HG03571 (cell line): ENCODE measurements at regions not wholly inside any gene's neighbourhood (a gene's known extent, or its start where the extent isn't known, plus 50 kb on each side); places are given as distances from the start of the nearest gene placed in this dataset.

Experiments used
- ATAC-seq: cut with Tn5 transposase; IDR thresholded peaks from one replicate; pipeline ENCODE4 v1.9.1; 2021; ENCODE audit not compliant: unreplicated experiment

- ATAC-seq: no peak
These were observed 657.8 kb downstream of the GALC start for GRCh38 chr14:87334997-87335685.

GRCh38 chr14:87331991-87332390 lies 661.0 kb downstream of the GALC start:
- no peak for ATAC-seq

- no peak for ATAC-seq
These were observed 667.2 kb downstream of the GALC start for GRCh38 chr14:87325741-87326140.

- ATAC-seq: no peak
These were observed 669.8 kb downstream of the GALC start for GRCh38 chr14:87323191-87323590.

GRCh38 chr14:87321548-87321947 lies 671.4 kb downstream of the GALC start:
- ATAC-seq: no peak

- ATAC-seq: no peak
These were observed 680.1 kb downstream of the GALC start for GRCh38 chr14:87312894-87313205.

GRCh38 chr14:87312169-87312893 lies 680.7 kb downstream of the GALC start:
- no peak for ATAC-seq

GRCh38 chr14:87309557-87309956 lies 683.4 kb downstream of the GALC start:
- ATAC-seq: no peak

- ATAC-seq: no peak
These were observed 686.4 kb downstream of the GALC start for GRCh38 chr14:87306409-87307168.

GRCh38 chr14:87305345-87305744 lies 687.6 kb downstream of the GALC start:
- no peak for ATAC-seq

GRCh38 chr14:87304404-87304803 lies 688.6 kb downstream of the GALC start:
- no peak for ATAC-seq

- no peak for ATAC-seq
These were observed 706.2 kb downstream of the GALC start for GRCh38 chr14:87286826-87287225.

GRCh38 chr14:87286191-87286590 lies 706.8 kb downstream of the GALC start:
- ATAC-seq: no peak

GRCh38 chr14:87285506-87285905 lies 707.5 kb downstream of the GALC start:
- no peak for ATAC-seq

- ATAC-seq: no peak
These were observed 709.4 kb downstream of the GALC start for GRCh38 chr14:87283547-87283946.

GRCh38 chr14:87282266-87282665 lies 710.7 kb downstream of the GALC start:
- ATAC-seq: no peak

- no peak for ATAC-seq
These were observed 714.6 kb downstream of the GALC start for GRCh38 chr14:87278415-87278814.

GRCh38 chr14:87271331-87271730 lies 721.7 kb downstream of the GALC start:
- no peak for ATAC-seq

GRCh38 chr14:87268997-87269396 lies 724.0 kb downstream of the GALC start:
- no peak for ATAC-seq

- ATAC-seq: no peak
These were observed 728.2 kb downstream of the GALC start for GRCh38 chr14:87264796-87265195.

GRCh38 chr14:87264272-87264785 lies 728.7 kb downstream of the GALC start:
- no peak for ATAC-seq

- ATAC-seq: no peak
These were observed 731.4 kb downstream of the GALC start for GRCh38 chr14:87261621-87262020.
